ENCODE measurements at regions not wholly inside any gene's neighbourhood (a gene's known extent, or its start where the extent isn't known, plus 50 kb on each side); places are given as distances from the start of the nearest gene placed in this dataset.

DNA sequence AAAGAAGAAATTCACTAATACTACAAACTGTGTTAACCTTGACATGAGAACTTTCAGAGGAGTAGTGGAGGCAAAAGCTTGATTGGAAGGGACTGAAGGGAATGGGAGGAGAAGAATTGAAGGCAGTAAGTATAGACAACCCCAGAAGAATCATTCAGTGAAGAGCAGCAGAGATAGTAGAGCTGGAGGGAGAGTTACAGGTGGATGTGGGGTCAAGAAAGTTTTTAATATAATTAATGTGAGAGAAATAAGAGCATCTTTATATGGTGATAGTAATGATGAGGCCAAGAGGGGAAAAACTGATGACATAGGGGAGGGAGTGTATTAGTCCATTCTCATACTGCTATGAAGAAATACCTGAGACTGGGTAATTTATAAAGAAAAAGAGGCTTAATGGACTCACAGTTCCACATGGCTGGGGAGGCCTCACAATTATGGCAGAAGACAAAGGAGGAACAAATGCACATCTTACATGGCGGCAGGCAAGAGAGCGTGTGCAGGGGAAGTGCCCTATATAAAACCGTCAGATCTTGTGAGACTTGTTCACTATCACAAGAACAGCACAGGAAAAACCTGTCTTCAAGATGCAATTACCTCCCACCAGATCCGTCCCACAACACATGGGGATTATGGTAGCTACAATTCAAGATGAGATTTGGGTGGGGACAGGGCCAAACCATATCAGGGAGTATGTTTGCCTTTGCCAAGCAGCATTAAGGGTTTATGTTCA lies 88.3 kb upstream of the PIK3CG start:
- ChIA-PET POLR2A (no interaction called here), CTCF (no interaction called here)
- H3K4me3 ChIP-seq (ENCODE audit: low read depth, low read length) = no peak overlapping the region
- no peaks in the 10 kb centered on the region for H3K36me3 ChIP-seq (ENCODE audit: control insufficient read depth in 2 of 2, insufficient read depth in 1 of 2, low read length in 2 of 2)
- no peaks in the 10 kb centered on the region for H3K9me3 ChIP-seq (ENCODE audit: control insufficient read depth, insufficient read depth, low read depth, low read length)
- H3K27ac ChIP-seq (ENCODE audit: extremely low read depth, low read depth, low read length) = no peak overlapping the region
- no peaks in the 10 kb centered on the region for H3K4me1 ChIP-seq (ENCODE audit: control insufficient read depth, insufficient read depth, low read length)
- TF ChIP-seq, protein P1, sequence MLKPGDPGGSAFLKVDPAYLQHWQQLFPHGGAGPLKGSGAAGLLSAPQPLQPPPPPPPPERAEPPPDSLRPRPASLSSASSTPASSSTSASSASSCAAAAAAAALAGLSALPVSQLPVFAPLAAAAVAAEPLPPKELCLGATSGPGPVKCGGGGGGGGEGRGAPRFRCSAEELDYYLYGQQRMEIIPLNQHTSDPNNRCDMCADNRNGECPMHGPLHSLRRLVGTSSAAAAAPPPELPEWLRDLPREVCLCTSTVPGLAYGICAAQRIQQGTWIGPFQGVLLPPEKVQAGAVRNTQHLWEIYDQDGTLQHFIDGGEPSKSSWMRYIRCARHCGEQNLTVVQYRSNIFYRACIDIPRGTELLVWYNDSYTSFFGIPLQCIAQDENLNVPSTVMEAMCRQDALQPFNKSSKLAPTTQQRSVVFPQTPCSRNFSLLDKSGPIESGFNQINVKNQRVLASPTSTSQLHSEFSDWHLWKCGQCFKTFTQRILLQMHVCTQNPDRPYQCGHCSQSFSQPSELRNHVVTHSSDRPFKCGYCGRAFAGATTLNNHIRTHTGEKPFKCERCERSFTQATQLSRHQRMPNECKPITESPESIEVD (tag by site-specific recombination; IDR thresholded peaks at IDR 0.05) = no peak
- TF ChIP-seq ZNF624 (tag by site-specific recombination; IDR thresholded peaks at IDR 0.05) (no peak), ZNF132 (tag by site-specific recombination; IDR thresholded peaks at IDR 0.05; ENCODE audit: borderline replicate concordance) (no peak), ZNF529 (tag by site-specific recombination; IDR thresholded peaks at IDR 0.05; ENCODE audit: insufficient replicate concordance) (no peak), ZNF19 (tag by site-specific recombination; IDR thresholded peaks at IDR 0.05; ENCODE audit: low read depth) (no peak), ZNF239 (tag by site-specific recombination; IDR thresholded peaks at IDR 0.05) (no peak), WT1 (tag by site-specific recombination; IDR thresholded peaks at IDR 0.05) (no peak), ZNF747 (tag by site-specific recombination; IDR thresholded peaks at IDR 0.05) (no peak)

DNA sequence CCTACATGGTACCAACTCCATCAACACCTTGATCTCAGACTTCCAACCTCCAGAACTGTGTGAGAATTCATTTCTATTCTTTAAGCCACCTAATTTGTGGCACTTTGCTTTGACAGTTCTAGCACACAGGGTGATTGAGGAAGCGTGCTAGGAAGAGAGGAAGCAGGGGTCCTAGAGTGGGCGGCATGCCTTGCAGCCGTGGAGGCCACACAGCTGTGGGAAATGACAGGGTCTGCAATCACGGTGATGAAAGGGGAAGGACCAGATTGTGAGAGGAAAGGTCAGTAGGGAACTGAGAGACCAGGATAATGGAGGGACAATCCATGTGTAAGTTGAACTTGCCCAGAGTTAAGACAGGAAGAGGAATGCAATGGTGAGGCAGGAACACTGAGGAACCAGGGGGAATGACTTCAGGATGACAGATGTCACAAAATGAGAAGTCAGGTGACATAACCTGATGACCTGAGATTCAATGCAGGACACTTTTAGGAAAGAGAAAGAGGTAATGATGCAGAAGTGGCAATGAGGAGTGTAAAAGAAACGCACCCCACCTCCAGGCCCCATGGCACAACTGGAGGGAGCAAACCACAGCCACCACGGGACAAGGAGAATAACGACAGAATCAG lies 87.3 kb upstream of the PIK3CG start:
- Histone ChIP-seq H3K4me1 (ENCODE audit: control insufficient read depth, insufficient read depth, low read length) (no peaks in the 10 kb centered on the region), H3K36me3 (ENCODE audit: control insufficient read depth in 2 of 2, insufficient read depth in 1 of 2, low read length in 2 of 2) (no peaks in the 10 kb centered on the region), H3K4me3 (ENCODE audit: low read depth, low read length) (no peak overlapping the region), H3K27ac (ENCODE audit: extremely low read depth, low read depth, low read length) (no peak overlapping the region), H3K9me3 (ENCODE audit: control insufficient read depth, insufficient read depth, low read depth, low read length) (no peaks in the 10 kb centered on the region)
- ChIA-PET CTCF (interaction anchor here (0.7 kb wide), 1 partner anchor 601 kb away, joined by 3 read pairs; no protein-coding TSS in a partner anchor), POLR2A (no interaction called here)
- no peak for TF ChIP-seq ZBTB1 (tag by site-specific recombination; IDR thresholded peaks at IDR 0.05)

DNA sequence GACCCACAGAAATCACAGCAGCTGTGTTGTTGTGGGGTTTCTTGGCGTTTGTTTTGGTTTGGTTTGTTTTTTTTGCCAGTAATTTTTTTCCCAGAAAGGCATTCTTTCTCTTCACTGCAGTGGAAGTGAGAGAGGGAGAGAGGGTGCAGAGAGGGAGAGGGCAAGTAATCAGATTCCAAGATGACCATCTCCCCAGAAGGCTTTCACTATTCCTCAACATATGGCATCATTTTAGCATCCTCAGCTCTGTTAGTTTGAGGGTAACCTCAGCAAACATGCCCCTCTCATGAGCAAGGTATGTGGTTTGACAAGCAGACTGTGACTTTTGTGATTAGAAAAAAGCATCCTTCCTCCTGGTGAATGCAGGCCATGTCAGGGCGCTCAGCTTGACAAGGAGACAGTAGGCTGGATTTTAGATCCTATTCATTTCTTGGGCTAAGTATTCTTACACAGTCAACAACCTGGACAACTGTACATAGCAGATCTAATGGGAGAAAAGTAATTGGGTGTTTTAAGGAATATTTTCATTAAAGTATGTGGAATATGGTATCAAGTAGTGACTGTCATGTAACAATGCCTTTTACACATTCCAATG lies 86.3 kb upstream of the PIK3CG start:
- H3K4me1 ChIP-seq (ENCODE audit: control insufficient read depth, insufficient read depth, low read length) = no peaks in the 10 kb centered on the region
- no peaks in the 10 kb centered on the region for H3K9me3 ChIP-seq (ENCODE audit: control insufficient read depth, insufficient read depth, low read depth, low read length)
- H3K36me3 ChIP-seq (ENCODE audit: control insufficient read depth in 2 of 2, insufficient read depth in 1 of 2, low read length in 2 of 2) = no peaks in the 10 kb centered on the region
- ChIA-PET CTCF (interaction anchor here (0.7 kb wide), 2 partner anchors 426 to 602 kb away, joined by 3 to 4 read pairs; no protein-coding TSS in a partner anchor), POLR2A (no interaction called here)
- H3K4me3 ChIP-seq (ENCODE audit: low read depth, low read length) = no peak overlapping the region
- H3K27ac ChIP-seq (ENCODE audit: extremely low read depth, low read depth, low read length) = no peak overlapping the region
- TF ChIP-seq KLF7 (tag by site-specific recombination; IDR thresholded peaks at IDR 0.05; ENCODE audit: borderline replicate concordance) = no peak
- TF ChIP-seq ZNF335 (tag by site-specific recombination; conservative IDR thresholded peaks at IDR 0.05) = no peak
- TF ChIP-seq ZNF433 (tag by site-specific recombination; IDR thresholded peaks at IDR 0.05; ENCODE audit: low read depth) = no peak
- no peak for TF ChIP-seq ZNF112 (tag by site-specific recombination; IDR thresholded peaks at IDR 0.05)
- TF ChIP-seq, protein P2, sequence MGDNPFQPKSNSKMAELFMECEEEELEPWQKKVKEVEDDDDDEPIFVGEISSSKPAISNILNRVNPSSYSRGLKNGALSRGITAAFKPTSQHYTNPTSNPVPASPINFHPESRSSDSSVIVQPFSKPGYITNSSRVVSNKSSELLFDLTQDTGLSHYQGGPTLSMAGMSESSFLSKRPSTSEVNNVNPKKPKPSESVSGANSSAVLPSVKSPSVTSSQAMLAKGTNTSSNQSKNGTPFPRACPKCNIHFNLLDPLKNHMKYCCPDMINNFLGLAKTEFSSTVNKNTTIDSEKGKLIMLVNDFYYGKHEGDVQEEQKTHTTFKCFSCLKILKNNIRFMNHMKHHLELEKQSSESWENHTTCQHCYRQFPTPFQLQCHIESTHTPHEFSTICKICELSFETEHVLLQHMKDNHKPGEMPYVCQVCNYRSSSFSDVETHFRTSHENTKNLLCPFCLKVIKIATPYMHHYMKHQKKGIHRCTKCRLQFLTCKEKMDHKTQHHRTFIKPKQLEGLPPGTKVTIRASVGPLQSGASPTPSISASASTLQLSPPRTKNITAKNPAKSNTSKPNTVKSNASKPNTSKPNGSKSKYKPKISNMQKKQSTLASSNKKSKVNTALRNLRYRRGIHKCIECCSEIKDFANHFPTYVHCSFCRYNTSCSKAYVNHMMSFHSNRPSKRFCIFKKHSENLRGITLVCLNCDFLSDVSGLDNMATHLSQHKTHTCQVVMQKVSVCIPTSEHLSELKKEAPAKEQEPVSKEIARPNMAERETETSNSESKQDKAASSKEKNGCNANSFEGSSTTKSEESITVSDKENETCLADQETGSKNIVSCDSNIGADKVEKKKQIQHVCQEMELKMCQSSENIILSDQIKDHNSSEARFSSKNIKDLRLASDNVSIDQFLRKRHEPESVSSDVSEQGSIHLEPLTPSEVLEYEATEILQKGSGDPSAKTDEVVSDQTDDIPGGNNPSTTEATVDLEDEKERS (tag by site-specific recombination; IDR thresholded peaks at IDR 0.05) = no peak
- TF ChIP-seq ZNF561 (tag by site-specific recombination; IDR thresholded peaks at IDR 0.05; ENCODE audit: borderline replicate concordance) = no peak
- TF ChIP-seq, protein P3, sequence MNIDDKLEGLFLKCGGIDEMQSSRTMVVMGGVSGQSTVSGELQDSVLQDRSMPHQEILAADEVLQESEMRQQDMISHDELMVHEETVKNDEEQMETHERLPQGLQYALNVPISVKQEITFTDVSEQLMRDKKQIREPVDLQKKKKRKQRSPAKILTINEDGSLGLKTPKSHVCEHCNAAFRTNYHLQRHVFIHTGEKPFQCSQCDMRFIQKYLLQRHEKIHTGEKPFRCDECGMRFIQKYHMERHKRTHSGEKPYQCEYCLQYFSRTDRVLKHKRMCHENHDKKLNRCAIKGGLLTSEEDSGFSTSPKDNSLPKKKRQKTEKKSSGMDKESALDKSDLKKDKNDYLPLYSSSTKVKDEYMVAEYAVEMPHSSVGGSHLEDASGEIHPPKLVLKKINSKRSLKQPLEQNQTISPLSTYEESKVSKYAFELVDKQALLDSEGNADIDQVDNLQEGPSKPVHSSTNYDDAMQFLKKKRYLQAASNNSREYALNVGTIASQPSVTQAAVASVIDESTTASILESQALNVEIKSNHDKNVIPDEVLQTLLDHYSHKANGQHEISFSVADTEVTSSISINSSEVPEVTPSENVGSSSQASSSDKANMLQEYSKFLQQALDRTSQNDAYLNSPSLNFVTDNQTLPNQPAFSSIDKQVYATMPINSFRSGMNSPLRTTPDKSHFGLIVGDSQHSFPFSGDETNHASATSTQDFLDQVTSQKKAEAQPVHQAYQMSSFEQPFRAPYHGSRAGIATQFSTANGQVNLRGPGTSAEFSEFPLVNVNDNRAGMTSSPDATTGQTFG (tag by site-specific recombination; IDR thresholded peaks at IDR 0.05; ENCODE audit: borderline replicate concordance) = no peak
- TF ChIP-seq ZNF302 (tag by site-specific recombination; IDR thresholded peaks at IDR 0.05; ENCODE audit: low read depth) = no peak
- TF ChIP-seq EGR2 (tag by site-specific recombination; IDR thresholded peaks at IDR 0.05; ENCODE audit: low read depth) = no peak
- TF ChIP-seq ZFP41 (tag by site-specific recombination; IDR thresholded peaks at IDR 0.05; ENCODE audit: borderline replicate concordance) = no peak
- TF ChIP-seq GLIS1 (tag by site-specific recombination; IDR thresholded peaks at IDR 0.05) = no peak
- no peak for TF ChIP-seq ZNF354C (tag by site-specific recombination; IDR thresholded peaks at IDR 0.05; ENCODE audit: borderline replicate concordance, low read depth)
- TF ChIP-seq ZNF664 (tag by site-specific recombination; IDR thresholded peaks at IDR 0.05) = no peak
- no peak for TF ChIP-seq ZNF510 (tag by site-specific recombination; IDR thresholded peaks at IDR 0.05; ENCODE audit: insufficient replicate concordance)
- TF ChIP-seq ZNF19 (tag by site-specific recombination; IDR thresholded peaks at IDR 0.05; ENCODE audit: low read depth) = no peak
